Liver (tissue), 8 donors: ENCODE measurements at regions not wholly inside any gene's neighbourhood (a gene's known extent, or its start where the extent isn't known, plus 50 kb on each side); places are given as distances from the start of the nearest gene placed in this dataset.

Experiments
- DNase-seq: peaks from one replicate; pipeline ENCODE4 v3.0.0-alpha.2; 2017; ENCODE audit warnings: low spot score
- H3K27ac ChIP-seq, 2 donors: one replicate each; pipeline ENCODE4 v1.7.0; 2013; ENCODE audit warnings: inconsistent platforms in 2 of 2, low read length in 2 of 2, control low read depth in 1 of 2, low read depth in 1 of 2, mild to moderate bottlenecking in 1 of 2
- H3K27me3 ChIP-seq, 4 donors: one replicate each; pipeline versions ENCODE4 v1.6.1 to v1.7.0; 2013; ENCODE audit warnings: low read length in 3 of 4, inconsistent platforms in 1 of 4, mild to moderate bottlenecking in 1 of 4, moderate library complexity in 1 of 4; ENCODE audit not compliant: control insufficient read depth in 4 of 4, insufficient read depth in 4 of 4
- H3K36me3 ChIP-seq, 4 donors: one replicate each; pipeline versions ENCODE4 v1.6.1 to v1.7.0; 2013; ENCODE audit warnings: low read length in 3 of 4, mild to moderate bottlenecking in 3 of 4, low read depth in 1 of 4, moderate library complexity in 1 of 4; ENCODE audit not compliant: control insufficient read depth in 4 of 4, insufficient read depth in 3 of 4
- H3K4me1 ChIP-seq, 4 donors: one replicate each; pipeline versions ENCODE4 v1.6.1 to v1.7.0; 2013; ENCODE audit warnings: low read length in 3 of 4, mild to moderate bottlenecking in 3 of 4, moderate library complexity in 1 of 4; ENCODE audit not compliant: control insufficient read depth in 4 of 4, insufficient read depth in 4 of 4
- H3K4me3 ChIP-seq, 3 donors: one replicate each; pipeline versions ENCODE4 v1.6.1 to v1.7.0; 2013; ENCODE audit warnings: low read length in 3 of 3, control low read depth in 1 of 3, low read depth in 1 of 3, mild to moderate bottlenecking in 1 of 3
- H3K9ac ChIP-seq, 2 donors: one replicate each; pipeline ENCODE4 v1.7.0; 2013; ENCODE audit warnings: low read length in 2 of 2, mild to moderate bottlenecking in 2 of 2, moderate library complexity in 2 of 2, control low read depth in 1 of 2, low read depth in 1 of 2
- H3K9me3 ChIP-seq, 4 donors: one replicate each; pipeline versions ENCODE4 v1.6.1 to v1.7.0; 2013; ENCODE audit warnings: low read length in 3 of 4; ENCODE audit not compliant: control insufficient read depth in 4 of 4
- EGR1 ChIP-seq, 2 donors: IDR thresholded peaks; 2 replicates each; pipeline ENCODE4 v1.6.1; 2016 to 2018; ENCODE audit warnings: antibody characterized with exemption in 2 of 2, low read depth in 2 of 2
- FOXA1 ChIP-seq: IDR thresholded peaks from 2 replicates; pipeline ENCODE4 v1.6.1; 2016; ENCODE audit warnings: antibody characterized with exemption
- FOXA2 ChIP-seq: IDR thresholded peaks from 2 replicates; pipeline ENCODE4 v1.6.1; 2016; ENCODE audit warnings: antibody characterized with exemption
- GABPA ChIP-seq, 2 donors: IDR thresholded peaks in 1 of 2; conservative IDR thresholded peaks in 1 of 2; 2 replicates each; pipeline ENCODE4 v1.6.1; 2016; ENCODE audit warnings: antibody characterized with exemption in 2 of 2, mild to moderate bottlenecking in 1 of 2, moderate library complexity in 1 of 2
- HNF4A ChIP-seq, 2 donors: conservative IDR thresholded peaks; 2 replicates each; pipeline ENCODE4 v1.6.1; 2016; ENCODE audit warnings: antibody characterized with exemption in 2 of 2, mild to moderate bottlenecking in 2 of 2
- HNF4G ChIP-seq: IDR thresholded peaks from 2 replicates; pipeline ENCODE4 v1.6.1; 2016; ENCODE audit warnings: antibody characterized with exemption
- JUND ChIP-seq, 2 donors: IDR thresholded peaks; 2 replicates each; pipeline ENCODE4 v1.6.1; 2016; ENCODE audit warnings: antibody characterized with exemption in 2 of 2
- NR2F2 ChIP-seq: IDR thresholded peaks from 2 replicates; pipeline ENCODE4 v1.6.1; 2016; ENCODE audit warnings: antibody characterized with exemption
- RAD21 ChIP-seq, 2 donors: IDR thresholded peaks; 2 replicates each; pipeline ENCODE4 v1.6.1; 2016; ENCODE audit warnings: antibody characterized with exemption in 2 of 2, mild to moderate bottlenecking in 2 of 2
- RXRA ChIP-seq, 2 donors: IDR thresholded peaks; 2 replicates each; pipeline ENCODE4 v1.6.1; 2017 to 2018; ENCODE audit warnings: antibody characterized with exemption in 2 of 2, mild to moderate bottlenecking in 1 of 2
- SP1 ChIP-seq: IDR thresholded peaks from 2 replicates; pipeline ENCODE4 v1.6.1; 2018; ENCODE audit warnings: antibody characterized with exemption, mild to moderate bottlenecking
- TAF1 ChIP-seq: conservative IDR thresholded peaks from 2 replicates; pipeline ENCODE4 v1.6.1; 2016; ENCODE audit warnings: antibody characterized with exemption, mild to moderate bottlenecking
- YY1 ChIP-seq: IDR thresholded peaks from 2 replicates; pipeline ENCODE4 v1.6.1; 2016; ENCODE audit warnings: antibody characterized with exemption, mild to moderate bottlenecking
- WGBS: extraction: QIAGEN DNeasy Blood & Tissue Kit; methylation state at CpG from one replicate; pipeline ENCODE4 v1.1.7; 2013; 5-methylcytosine and 5-hydroxymethylcytosine counted together
- TF ChIP-seq, protein P1 (sequence below): IDR thresholded peaks from 2 replicates; pipeline ENCODE4 v1.6.1; 2016; ENCODE audit warnings: antibody characterized with exemption
- TF ChIP-seq, protein P2 (sequence below): IDR thresholded peaks from 2 replicates; pipeline ENCODE4 v1.6.1; 2016; ENCODE audit warnings: antibody characterized with exemption
- TF ChIP-seq, protein P3 (sequence below): fragments of 150-350 bp; IDR thresholded peaks from 2 replicates; pipeline ENCODE4 v1.5.1; 2017; ENCODE audit warnings: improper control_type of control experiment, low read depth, low read length; ENCODE audit not compliant: missing input control
- TF ChIP-seq, protein P4 (sequence below): IDR thresholded peaks from 2 replicates; pipeline ENCODE4 v1.6.1; 2016; ENCODE audit warnings: antibody characterized with exemption
- donor health status: healthy.
- donor health status: healthy.
- donor health status: healthy.
- donor health status: healthy.
- donor health status: healthy.

DNA sequence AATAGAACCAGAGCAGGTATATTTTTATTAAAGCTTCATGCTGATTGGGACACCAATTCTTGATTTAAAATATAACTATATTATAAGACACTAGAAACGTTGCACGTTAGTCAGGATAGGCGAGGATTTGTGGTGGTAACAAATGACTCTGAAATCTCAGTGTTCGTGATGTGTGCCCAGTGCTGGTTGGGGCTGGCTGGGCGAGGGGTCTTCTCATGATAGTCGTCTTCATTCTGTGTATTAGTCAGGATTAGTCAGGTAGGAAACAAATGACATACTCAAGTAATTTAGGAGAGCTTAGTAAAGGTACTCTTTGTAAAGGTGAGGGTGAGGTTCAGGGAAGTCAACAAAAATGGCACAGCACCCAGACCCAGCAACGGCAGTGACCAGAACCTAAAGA lies 73.9 kb upstream of the HIF1A start:
- TF ChIP-seq, protein P1, sequence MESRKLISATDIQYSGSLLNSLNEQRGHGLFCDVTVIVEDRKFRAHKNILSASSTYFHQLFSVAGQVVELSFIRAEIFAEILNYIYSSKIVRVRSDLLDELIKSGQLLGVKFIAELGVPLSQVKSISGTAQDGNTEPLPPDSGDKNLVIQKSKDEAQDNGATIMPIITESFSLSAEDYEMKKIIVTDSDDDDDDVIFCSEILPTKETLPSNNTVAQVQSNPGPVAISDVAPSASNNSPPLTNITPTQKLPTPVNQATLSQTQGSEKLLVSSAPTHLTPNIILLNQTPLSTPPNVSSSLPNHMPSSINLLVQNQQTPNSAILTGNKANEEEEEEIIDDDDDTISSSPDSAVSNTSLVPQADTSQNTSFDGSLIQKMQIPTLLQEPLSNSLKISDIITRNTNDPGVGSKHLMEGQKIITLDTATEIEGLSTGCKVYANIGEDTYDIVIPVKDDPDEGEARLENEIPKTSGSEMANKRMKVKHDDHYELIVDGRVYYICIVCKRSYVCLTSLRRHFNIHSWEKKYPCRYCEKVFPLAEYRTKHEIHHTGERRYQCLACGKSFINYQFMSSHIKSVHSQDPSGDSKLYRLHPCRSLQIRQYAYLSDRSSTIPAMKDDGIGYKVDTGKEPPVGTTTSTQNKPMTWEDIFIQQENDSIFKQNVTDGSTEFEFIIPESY, result no peak

DNA sequence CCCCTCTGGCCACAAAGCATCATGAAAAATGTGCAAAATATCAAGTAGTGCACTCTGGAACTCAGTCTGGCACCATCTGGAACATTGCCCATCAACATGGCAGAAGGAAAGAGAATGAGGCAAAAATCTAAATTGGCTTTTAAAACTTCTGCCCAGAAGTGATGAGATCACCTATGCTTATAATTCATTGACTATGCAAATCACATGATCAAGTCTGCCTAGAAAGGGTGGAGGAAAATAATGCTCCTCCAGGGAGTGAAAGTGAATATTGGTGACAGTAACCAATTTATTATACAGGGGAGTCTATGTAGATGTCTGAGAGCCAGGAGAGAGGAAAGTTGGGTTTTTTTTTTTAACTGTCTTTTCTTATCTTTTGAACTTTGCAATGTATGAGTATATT lies 73.3 kb upstream of the HIF1A start:
- Histone ChIP-seq H3K9ac (no peak overlapping the region), H3K9me3 (no peaks in the 10 kb centered on the region), H3K27me3 (no peaks in the 10 kb centered on the region), H3K27ac (no peak overlapping the region), H3K4me3 (no peak overlapping the region), H3K36me3 (no peaks in the 10 kb centered on the region), H3K4me1 (no peaks in the 10 kb centered on the region)
- TF ChIP-seq JUND (IDR thresholded peaks at IDR 0.05) (no peak), YY1 (no peak), FOXA1 (no peak), HNF4A (conservative IDR thresholded peaks at IDR 0.05) (no peak), EGR1 (IDR thresholded peaks at IDR 0.05; ENCODE audit: low read depth in 2 of 2) (no peak), SP1 (no peak), FOXA2 (no peak), TAF1 (no peak), GABPA (IDR thresholded peaks at IDR 0.05 in 1 of 2, conservative IDR thresholded peaks at IDR 0.05 in 1 of 2) (no peak), NR2F2 (no peak), RAD21 (IDR thresholded peaks at IDR 0.05) (no peak), RXRA (IDR thresholded peaks at IDR 0.05) (no peak), HNF4G (no peak)
- TF ChIP-seq, protein P2, sequence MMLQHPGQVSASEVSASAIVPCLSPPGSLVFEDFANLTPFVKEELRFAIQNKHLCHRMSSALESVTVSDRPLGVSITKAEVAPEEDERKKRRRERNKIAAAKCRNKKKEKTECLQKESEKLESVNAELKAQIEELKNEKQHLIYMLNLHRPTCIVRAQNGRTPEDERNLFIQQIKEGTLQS, result no peak
- TF ChIP-seq, protein P3, sequence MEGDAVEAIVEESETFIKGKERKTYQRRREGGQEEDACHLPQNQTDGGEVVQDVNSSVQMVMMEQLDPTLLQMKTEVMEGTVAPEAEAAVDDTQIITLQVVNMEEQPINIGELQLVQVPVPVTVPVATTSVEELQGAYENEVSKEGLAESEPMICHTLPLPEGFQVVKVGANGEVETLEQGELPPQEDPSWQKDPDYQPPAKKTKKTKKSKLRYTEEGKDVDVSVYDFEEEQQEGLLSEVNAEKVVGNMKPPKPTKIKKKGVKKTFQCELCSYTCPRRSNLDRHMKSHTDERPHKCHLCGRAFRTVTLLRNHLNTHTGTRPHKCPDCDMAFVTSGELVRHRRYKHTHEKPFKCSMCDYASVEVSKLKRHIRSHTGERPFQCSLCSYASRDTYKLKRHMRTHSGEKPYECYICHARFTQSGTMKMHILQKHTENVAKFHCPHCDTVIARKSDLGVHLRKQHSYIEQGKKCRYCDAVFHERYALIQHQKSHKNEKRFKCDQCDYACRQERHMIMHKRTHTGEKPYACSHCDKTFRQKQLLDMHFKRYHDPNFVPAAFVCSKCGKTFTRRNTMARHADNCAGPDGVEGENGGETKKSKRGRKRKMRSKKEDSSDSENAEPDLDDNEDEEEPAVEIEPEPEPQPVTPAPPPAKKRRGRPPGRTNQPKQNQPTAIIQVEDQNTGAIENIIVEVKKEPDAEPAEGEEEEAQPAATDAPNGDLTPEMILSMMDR, result no peak
- TF ChIP-seq, protein P4, sequence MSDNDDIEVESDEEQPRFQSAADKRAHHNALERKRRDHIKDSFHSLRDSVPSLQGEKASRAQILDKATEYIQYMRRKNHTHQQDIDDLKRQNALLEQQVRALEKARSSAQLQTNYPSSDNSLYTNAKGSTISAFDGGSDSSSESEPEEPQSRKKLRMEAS, result no peak
- DNase-seq, result no peak

More for the DNA sequence above, 73.9 kb upstream of the HIF1A start:
- DNase-seq, result no peak
- Histone ChIP-seq H3K27me3 (no peaks in the 10 kb centered on the region), H3K9me3 (no peaks in the 10 kb centered on the region), H3K27ac (no peak overlapping the region), H3K36me3 (no peaks in the 10 kb centered on the region), H3K4me3 (no peak overlapping the region), H3K4me1 (no peaks in the 10 kb centered on the region), H3K9ac (no peak overlapping the region)
- 80% methylated on average over 7 of the region's 7 CpGs for WGBS

DNA sequence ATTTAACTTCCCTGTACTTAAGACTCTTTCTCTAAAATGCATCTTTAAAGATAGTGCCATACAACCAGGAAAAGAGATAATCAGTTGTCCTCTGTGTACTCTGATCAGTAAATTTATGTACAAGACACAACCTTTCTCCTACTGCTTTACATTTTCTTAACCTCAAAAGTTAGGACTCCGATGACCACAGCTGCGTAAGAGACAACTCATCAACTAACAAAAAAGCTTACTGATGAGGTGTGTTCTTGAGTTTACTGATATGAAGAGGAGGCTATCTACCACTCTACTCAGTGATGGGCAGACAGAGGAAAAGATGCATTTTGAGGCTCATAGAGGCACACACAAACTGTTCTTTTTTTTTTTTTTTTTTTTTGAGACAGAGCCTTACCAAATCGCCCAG lies 71.4 kb upstream of the HIF1A start:
- no peaks in the 10 kb centered on the region for H3K36me3 ChIP-seq
- no peak overlapping the region for H3K9ac ChIP-seq
- no peaks in the 10 kb centered on the region for H3K9me3 ChIP-seq
- H3K27ac ChIP-seq, result no peak overlapping the region
- no peaks in the 10 kb centered on the region for H3K27me3 ChIP-seq
- TF ChIP-seq, protein P3, result no peak
- TF ChIP-seq, protein P2, result no peak
- no peak for TF ChIP-seq JUND (IDR thresholded peaks at IDR 0.05)
- TF ChIP-seq YY1, result no peak
- no peak for TF ChIP-seq GABPA (IDR thresholded peaks at IDR 0.05 in 1 of 2, conservative IDR thresholded peaks at IDR 0.05 in 1 of 2)
- no peak for TF ChIP-seq EGR1 (IDR thresholded peaks at IDR 0.05; ENCODE audit: low read depth in 2 of 2)
- TF ChIP-seq TAF1, result no peak
- no peak for TF ChIP-seq NR2F2
- no peak for TF ChIP-seq HNF4G
- TF ChIP-seq FOXA2, result no peak
- TF ChIP-seq HNF4A (conservative IDR thresholded peaks at IDR 0.05), result no peak
- TF ChIP-seq, protein P1, result no peak
- H3K4me1 ChIP-seq, result no peaks in the 10 kb centered on the region
- H3K4me3 ChIP-seq, result no peak overlapping the region
- no peak for DNase-seq
- WGBS, result 93% methylated on average over 3 of the region's 3 CpGs
